GM19043 (cell line): ENCODE measurements at regions not wholly inside any gene's neighbourhood (a gene's known extent, or its start where the extent isn't known, plus 50 kb on each side); places are given as distances from the start of the nearest gene placed in this dataset.
"Not testable (repeated sequence)": the region's sequence is repeated elsewhere in the genome, so short reads cannot be mapped to it uniquely, and the experiment has no call there.

Source experiments
- ATAC-seq: cut with Tn5 transposase; IDR thresholded peaks from one replicate; pipeline ENCODE4 v1.9.1; 2021; ENCODE audit warnings: low read depth; ENCODE audit not compliant: unreplicated experiment

DNA sequence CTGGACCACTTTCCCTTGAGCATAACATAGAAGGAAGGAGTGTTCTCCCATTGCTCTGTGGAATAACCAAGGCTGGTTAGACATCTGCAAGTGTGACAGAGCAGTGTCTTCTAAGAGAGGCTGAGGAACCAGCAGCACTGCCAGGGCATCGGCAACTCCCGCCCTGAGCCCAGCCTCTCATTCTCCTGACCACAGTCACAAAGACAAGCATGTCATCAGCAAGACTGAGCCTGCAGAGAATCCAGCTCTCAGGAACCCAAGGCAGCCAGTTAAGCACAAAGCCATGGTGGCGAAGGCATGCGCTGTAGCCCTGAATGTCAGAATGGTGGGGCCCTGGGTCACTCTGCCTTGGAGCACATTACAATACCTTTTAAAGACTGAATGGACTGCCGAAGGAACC is 253.9 kb downstream of the AGTPBP1 start:
- no peak for ATAC-seq

GRCh38 chr9:85484235-85484634 is 257.5 kb downstream of the AGTPBP1 start:
- ATAC-seq = no peak

DNA sequence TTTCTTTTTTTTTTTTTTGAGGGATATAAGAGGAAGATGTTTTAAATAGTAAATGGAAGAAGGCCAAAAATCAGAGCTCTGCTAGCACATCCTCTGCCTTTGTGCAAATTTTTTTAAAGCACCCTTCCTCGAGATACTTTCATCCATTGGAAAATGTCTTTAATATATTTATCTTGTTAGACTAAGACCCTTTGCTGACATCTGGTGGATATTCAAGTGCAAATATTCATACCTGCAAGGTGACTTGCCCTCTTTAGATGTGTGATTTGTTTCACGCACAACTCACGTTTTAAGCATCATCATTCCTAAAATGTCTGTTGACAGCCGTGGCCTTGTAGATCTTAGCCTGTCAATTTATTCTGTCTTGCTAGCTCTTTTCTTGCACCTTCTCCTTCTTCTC is 258.5 kb downstream of the AGTPBP1 start:
- no peak for ATAC-seq

DNA sequence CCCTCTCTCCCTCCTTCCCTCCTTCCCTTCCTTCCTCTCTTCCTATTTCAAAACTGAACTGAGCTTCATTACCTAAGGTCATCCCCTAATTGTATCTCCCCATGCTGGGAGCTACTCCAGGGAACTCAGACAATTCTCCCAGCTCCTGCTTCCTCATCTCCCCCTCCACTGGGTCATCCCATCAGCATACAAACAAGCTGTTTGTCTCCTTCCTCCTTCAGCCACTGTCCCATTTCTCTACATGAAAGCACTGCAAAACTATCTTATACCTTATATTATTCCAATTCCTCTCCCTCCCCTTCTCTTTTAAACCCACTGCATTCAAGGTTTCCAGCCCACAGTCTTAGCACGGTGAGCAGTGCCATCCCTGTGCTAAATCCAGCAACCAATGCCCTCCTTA is 262.4 kb downstream of the AGTPBP1 start:
- ATAC-seq = no peak

GRCh38 chr9:85478847-85479246 is 262.9 kb downstream of the AGTPBP1 start:
- no peak for ATAC-seq

DNA sequence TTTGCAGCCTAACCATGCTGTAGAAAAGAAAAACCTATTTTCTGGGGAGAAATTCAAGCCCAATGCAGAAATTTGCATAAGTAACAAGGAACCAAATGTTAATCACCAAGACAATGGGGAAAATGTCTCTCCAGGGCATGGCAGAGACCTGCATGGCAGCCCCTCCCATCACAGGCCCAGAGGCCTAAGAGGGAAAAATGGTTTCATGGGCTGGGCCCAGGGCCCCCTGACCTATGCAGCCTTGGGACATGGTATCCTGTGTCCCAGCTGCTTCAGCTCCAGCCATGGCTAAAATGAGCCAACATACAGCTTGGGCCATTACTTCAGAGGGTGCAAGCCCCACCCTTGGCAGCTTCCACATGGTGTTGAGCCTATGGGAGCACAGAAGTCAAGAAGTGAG is 266.9 kb downstream of the AGTPBP1 start:
- ATAC-seq = not testable (repeated sequence)

- ATAC-seq = no peak
These were observed 270.0 kb downstream of the AGTPBP1 start for GRCh38 chr9:85471791-85472190.

GRCh38 chr9:85469041-85469440 is 272.7 kb downstream of the AGTPBP1 start:
- ATAC-seq = no peak

DNA sequence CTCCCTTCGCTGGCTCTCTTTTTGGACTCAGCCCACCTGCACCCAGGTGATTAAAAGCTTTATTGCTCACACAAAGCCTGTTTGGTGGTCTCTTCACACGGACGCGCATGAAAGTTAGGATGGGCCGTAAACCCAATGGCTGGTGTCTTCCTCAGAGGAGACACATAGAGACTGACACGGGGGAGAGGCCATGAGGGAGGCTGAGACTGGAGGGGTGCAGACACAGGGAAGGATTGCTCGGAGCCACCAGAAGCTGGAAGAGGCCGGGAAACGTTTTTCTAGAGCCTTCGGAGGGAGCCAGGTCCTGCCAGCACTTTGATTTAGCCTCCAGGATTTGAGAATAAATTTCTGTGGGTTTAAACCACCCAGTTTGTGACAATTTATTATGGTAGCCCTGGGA is 274.9 kb downstream of the AGTPBP1 start:
- no peak for ATAC-seq

DNA sequence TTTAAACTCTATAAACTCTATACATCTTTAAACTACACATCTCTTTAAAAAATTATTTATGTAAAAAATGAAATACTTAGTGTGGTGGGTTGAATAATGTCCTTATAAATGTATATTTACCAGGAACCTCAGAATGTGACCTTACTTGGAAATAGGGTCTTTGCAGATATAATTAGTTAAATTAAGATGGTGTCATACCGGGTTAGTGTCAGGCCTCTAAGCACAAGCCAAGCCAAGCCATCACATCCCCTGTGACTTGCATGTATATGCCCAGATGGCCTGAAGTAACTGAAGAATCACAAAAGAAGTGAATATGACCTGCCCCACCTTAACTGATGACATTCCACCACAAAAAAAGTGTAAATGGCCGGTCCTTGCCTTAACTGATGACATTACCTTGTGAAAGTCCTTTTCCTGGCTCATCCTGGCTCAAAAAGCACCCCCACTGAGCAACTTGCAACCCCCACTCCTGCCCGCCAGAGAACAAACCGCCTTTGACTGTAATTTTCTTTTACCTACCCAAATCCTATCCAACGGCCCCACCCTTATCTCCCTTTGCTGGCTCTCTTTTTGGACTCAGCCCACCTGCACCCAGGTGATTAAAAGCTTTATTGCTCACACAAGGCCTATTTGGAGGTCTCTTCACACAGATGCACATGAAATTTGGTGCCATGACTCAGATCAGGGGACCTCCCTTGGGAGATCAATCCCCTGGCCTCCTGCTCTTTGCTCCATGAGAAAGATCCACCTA is 283.5 kb downstream of the AGTPBP1 start:
- not testable (repeated sequence) for ATAC-seq

DNA sequence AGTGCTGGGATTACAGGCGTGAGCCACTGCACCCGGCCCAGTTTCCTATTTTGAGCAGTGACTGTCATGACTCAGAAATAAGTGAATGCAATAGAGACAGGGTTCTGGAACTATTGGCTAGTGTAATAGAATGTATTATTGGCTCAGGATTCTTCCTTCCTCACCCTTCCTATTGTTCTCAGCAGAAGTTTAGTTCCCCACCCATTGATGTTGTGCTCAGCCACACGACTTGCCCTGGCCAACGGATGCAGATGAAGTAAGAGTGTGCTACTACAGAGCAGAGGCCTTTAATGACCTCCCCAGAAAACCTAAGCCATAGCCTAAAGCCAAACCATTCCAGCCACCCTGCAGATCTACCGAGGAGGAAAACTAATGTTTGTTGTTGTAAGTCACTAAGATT is 287.9 kb downstream of the AGTPBP1 start:
- no peak for ATAC-seq

DNA sequence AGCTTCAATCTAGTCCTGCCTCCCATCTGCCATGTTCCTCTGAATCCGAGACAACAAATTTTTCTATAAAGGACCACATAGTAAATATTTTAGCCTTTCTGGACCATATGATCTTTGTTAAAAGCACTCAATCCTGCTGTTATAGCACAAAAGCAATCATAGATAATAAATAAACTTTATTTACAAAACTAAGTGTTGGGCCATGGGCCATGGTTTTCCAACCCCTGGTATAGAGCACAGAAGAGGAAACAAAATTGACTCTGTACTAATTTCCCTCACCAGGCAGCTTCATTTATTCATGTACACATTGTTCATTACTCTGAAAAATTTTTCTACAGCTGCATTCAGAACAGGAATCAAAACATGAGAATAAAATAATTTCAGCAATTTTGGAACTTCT is 288.9 kb downstream of the AGTPBP1 start:
- no peak for ATAC-seq

- no peak for ATAC-seq
These were observed 290.1 kb downstream of the AGTPBP1 start for GRCh38 chr9:85451680-85452079.

DNA sequence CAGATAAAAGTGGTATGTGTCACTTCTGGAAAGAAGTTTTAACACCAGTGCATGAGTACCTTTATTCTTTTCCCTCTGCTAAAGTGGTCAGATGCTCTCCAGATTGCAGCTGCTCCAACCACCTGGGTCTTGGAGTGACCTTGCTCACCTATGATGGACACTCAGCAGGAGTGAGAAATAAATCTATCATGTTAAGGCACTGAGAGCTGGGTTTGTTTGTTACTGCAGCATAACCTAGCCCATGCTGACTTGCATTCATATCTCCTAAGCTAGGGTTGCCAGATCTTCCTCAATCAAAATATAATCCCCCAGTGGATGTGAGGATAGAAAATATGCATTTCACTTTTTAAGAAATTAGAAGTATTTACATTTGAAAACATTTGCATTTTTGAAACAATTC is 295.9 kb downstream of the AGTPBP1 start:
- ATAC-seq = no peak

DNA sequence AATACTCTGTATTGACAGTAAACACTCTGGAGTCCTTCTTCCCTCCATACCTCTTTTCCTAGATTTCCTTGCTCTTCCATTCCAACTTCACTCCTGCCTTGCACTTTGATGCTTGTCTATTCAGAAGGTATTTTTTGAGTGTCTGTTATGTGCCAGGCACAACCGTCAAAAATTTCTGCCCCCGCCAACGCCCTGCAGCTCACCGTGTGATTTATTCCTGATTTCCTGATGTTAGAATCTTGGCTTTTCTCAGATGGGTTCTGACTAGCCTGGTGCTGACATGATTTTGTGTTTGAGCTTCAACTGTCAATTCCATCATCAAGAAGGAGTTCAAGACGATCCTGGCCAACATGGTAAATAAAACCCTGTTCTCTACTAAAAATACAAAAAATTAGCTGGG is 297.5 kb downstream of the AGTPBP1 start:
- ATAC-seq = no peak

GRCh38 chr9:85443190-85443598 is 298.6 kb downstream of the AGTPBP1 start:
- ATAC-seq = no peak

DNA sequence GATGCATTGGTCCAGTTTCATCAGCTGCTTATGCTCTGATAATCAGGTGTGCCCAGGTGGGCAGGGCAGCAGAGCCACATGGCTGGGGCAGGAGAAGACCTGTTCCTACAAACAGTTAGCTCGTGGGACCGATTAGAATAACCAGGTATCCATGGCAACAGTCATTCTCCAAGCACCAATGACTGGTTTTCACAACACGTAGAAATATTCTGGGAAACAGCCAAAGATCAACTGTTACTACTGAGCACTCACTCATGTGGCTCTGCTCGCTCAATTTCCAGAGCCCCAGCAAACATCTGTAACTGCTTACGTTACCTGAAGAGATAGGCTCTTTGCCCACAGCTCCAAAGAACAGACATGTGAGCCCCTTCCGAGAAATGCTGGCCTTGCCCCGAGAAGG is 302.0 kb downstream of the AGTPBP1 start:
- no peak for ATAC-seq

DNA sequence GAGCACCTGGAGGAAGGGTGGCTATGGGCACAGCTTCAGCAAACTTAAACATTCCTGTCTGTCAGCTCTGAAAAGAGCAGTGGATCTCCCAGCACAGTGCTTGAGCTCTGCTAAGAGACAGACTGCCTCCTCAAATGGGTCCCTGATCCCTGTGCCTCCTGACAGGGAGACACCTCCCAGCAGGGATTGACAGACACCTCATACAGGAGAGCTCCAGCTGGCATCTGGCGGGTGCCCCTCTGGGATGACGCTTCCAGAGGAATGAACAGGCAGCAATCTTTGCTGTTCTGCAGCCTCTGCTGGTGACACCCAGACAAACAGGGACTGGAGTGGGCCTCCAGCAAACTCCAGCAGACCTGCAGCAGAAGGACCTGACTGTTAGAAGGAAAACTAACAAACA is 307.8 kb downstream of the AGTPBP1 start:
- not testable (repeated sequence) for ATAC-seq

DNA sequence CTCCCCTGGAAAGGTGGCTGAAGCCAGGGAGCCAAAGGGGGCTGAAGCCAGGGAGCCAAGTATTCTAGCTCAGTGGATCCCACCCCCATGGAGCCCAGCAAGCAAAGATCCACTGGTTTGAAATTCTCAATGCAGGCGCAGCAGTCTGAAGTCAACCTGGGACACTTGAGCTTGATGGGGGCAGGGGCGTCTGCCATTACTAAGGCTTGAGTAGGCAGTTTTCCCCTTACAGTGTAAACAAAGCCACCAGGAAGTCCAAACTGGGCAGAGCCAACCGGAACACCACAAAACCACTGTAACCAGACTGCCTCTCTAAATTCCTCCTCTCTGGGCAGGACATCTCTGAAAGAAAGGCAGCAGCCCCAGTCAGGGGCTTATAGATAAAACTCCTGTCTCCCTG is 308.2 kb downstream of the AGTPBP1 start:
- not testable (repeated sequence) for ATAC-seq

DNA sequence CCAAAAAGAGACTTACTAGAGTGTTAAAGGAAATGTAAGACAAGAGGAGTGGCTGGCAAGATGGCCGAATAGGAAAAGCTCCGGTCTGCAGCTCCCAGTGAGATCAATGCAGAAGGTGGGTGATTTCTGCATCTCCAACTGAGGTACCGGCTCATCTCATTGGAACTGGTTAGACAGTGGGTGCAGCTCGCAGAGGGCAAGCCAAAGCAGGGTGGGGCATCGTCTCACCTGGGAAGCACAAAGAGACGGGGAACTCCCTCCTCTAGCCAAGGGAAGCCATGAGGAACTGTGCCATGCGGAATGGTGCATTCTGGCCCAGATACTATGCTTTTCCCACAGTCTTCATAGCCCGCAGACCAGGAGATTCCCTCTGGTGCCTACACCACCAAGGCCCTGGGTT is 308.7 kb downstream of the AGTPBP1 start:
- ATAC-seq = no peak

- no peak for ATAC-seq
These were observed 309.2 kb downstream of the AGTPBP1 start for GRCh38 chr9:85432599-85432998.

- no peak for ATAC-seq
These were observed 310.2 kb downstream of the AGTPBP1 start for GRCh38 chr9:85431339-85432102.
